ENCODE measurements at regions not wholly inside any gene's neighbourhood (a gene's known extent, or its start where the extent isn't known, plus 50 kb on each side); places are given as distances from the start of the nearest gene placed in this dataset.

GRCh38 chr11:28627690-28628255 is 519.6 kb downstream of the METTL15 start:
- Histone ChIP-seq H3K9me2 (replicated peaks; ENCODE audit: insufficient read depth, low read length) (0 out of 2 replicates have a peak, but pooled peaks cover 3% of the 10 kb centered on the region), H3K27ac (ENCODE audit: low read depth, low read length) (no peak overlapping the region), H3K9me3 (ENCODE audit: insufficient read depth, low read length) (no peaks in the 10 kb centered on the region), H3K4me2 (ENCODE audit: low read depth, low read length, poor library complexity, severe bottlenecking) (no peak overlapping the region), H3K4me3 (ENCODE audit: insufficient read depth, low read length, poor library complexity, severe bottlenecking) (no peak overlapping the region), H3F3A (ENCODE audit: insufficient read depth) (no peaks in the 10 kb centered on the region), H4K20me1 (ENCODE audit: low read depth, low read length) (no peaks in the 10 kb centered on the region), H3K36me3 (ENCODE audit: low read length) (no peaks in the 10 kb centered on the region), H3K27me3 (ENCODE audit: low read length) (no peaks in the 10 kb centered on the region), H2AFZ (ENCODE audit: low read depth, low read length, severe bottlenecking) (no peak overlapping the region), H3K9ac (ENCODE audit: low read length) (no peak overlapping the region), H3K79me2 (ENCODE audit: insufficient read depth, low read length) (no peaks in the 10 kb centered on the region)
- TF ChIP-seq EZH2phosphoT487 (conservative IDR thresholded peaks at IDR 0.05; ENCODE audit: low read length): no peak
- TF ChIP-seq, protein P1, sequence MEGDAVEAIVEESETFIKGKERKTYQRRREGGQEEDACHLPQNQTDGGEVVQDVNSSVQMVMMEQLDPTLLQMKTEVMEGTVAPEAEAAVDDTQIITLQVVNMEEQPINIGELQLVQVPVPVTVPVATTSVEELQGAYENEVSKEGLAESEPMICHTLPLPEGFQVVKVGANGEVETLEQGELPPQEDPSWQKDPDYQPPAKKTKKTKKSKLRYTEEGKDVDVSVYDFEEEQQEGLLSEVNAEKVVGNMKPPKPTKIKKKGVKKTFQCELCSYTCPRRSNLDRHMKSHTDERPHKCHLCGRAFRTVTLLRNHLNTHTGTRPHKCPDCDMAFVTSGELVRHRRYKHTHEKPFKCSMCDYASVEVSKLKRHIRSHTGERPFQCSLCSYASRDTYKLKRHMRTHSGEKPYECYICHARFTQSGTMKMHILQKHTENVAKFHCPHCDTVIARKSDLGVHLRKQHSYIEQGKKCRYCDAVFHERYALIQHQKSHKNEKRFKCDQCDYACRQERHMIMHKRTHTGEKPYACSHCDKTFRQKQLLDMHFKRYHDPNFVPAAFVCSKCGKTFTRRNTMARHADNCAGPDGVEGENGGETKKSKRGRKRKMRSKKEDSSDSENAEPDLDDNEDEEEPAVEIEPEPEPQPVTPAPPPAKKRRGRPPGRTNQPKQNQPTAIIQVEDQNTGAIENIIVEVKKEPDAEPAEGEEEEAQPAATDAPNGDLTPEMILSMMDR (IDR thresholded peaks at IDR 0.05; ENCODE audit: insufficient read depth, low read length, poor library complexity, severe bottlenecking): no peak

- H4K20me1 ChIP-seq (ENCODE audit: low read depth, low read length): no peaks in the 10 kb centered on the region
- no peaks in the 10 kb centered on the region for H3K9me3 ChIP-seq (ENCODE audit: insufficient read depth, low read length)
- no peaks in the 10 kb centered on the region for H3F3A ChIP-seq (ENCODE audit: insufficient read depth)
- H3K36me3 ChIP-seq (ENCODE audit: low read length): no peaks in the 10 kb centered on the region
- no peak overlapping the region for H2AFZ ChIP-seq (ENCODE audit: low read depth, low read length, severe bottlenecking)
- no peaks in the 10 kb centered on the region for H3K79me2 ChIP-seq (ENCODE audit: insufficient read depth, low read length)
- no peak overlapping the region for H3K4me2 ChIP-seq (ENCODE audit: low read depth, low read length, poor library complexity, severe bottlenecking)
- H3K27me3 ChIP-seq (ENCODE audit: low read length): no peaks in the 10 kb centered on the region
- no peak overlapping the region for H3K4me3 ChIP-seq (ENCODE audit: insufficient read depth, low read length, poor library complexity, severe bottlenecking)
- 0 out of 2 replicates have a peak, but pooled peaks cover 3% of the 10 kb centered on the region for H3K9me2 ChIP-seq (replicated peaks; ENCODE audit: insufficient read depth, low read length)
- no peak overlapping the region for H3K9ac ChIP-seq (ENCODE audit: low read length)
- no peak overlapping the region for H3K27ac ChIP-seq (ENCODE audit: low read depth, low read length)
- no peak for TF ChIP-seq EZH2phosphoT487 (conservative IDR thresholded peaks at IDR 0.05; ENCODE audit: low read length)
- TF ChIP-seq, protein P1 (IDR thresholded peaks at IDR 0.05; ENCODE audit: insufficient read depth, low read length, poor library complexity, severe bottlenecking): no peak
These were observed 517.3 kb downstream of the METTL15 start for GRCh38 chr11:28625532-28625931.

DNA sequence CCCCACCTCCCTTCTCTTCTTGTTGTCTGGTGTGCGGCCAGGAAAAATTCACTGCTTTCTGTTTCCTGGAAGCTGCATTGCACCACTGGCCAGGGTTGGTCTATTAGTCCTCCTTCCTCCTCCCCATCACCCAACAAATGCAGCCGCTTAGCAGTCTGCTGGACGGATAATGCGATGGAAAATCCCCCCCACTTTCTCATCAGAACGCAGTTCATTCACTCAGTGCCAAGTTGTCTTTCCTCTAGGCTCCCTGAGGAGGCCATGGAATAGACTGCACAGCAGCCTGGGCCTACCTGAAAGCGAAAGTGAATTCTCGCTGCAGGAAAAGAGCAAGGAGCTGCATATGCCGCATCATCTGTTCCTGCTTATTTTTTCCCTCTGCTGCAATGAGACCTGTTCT is 513.6 kb downstream of the METTL15 start:
- no peak overlapping the region for H3K4me3 ChIP-seq (ENCODE audit: insufficient read depth, low read length, poor library complexity, severe bottlenecking)
- no peaks in the 10 kb centered on the region for H3K27me3 ChIP-seq (ENCODE audit: low read length)
- H3F3A ChIP-seq (ENCODE audit: insufficient read depth): no peaks in the 10 kb centered on the region
- 0 out of 2 replicates have a peak, but pooled peaks cover 3% of the 10 kb centered on the region for H3K9me2 ChIP-seq (replicated peaks; ENCODE audit: insufficient read depth, low read length)
- H3K27ac ChIP-seq (ENCODE audit: low read depth, low read length): no peak overlapping the region
- TF ChIP-seq EZH2phosphoT487 (conservative IDR thresholded peaks at IDR 0.05; ENCODE audit: low read length): no peak
- TF ChIP-seq, protein P1 (IDR thresholded peaks at IDR 0.05; ENCODE audit: insufficient read depth, low read length, poor library complexity, severe bottlenecking): no peak
- H4K20me1 ChIP-seq (ENCODE audit: low read depth, low read length): no peaks in the 10 kb centered on the region
- H3K79me2 ChIP-seq (ENCODE audit: insufficient read depth, low read length): no peaks in the 10 kb centered on the region
- H3K36me3 ChIP-seq (ENCODE audit: low read length): no peaks in the 10 kb centered on the region
- H3K4me2 ChIP-seq (ENCODE audit: low read depth, low read length, poor library complexity, severe bottlenecking): no peak overlapping the region
- no peak overlapping the region for H3K9ac ChIP-seq (ENCODE audit: low read length)
- no peaks in the 10 kb centered on the region for H3K9me3 ChIP-seq (ENCODE audit: insufficient read depth, low read length)
- H2AFZ ChIP-seq (ENCODE audit: low read depth, low read length, severe bottlenecking): no peak overlapping the region

Measured in SU-DHL-6 (cell line).